A549 (cell line): ENCODE measurements at regions not wholly inside any gene's neighbourhood (a gene's known extent, or its start where the extent isn't known, plus 50 kb on each side); places are given as distances from the start of the nearest gene placed in this dataset.

Experiments used
- CHD2 ChIP-seq: fragments of 150-350 bp; IDR thresholded peaks from 2 replicates; pipeline ENCODE4 v1.6.1; 2014; ENCODE audit warnings: low read length; ENCODE audit not compliant: partially characterized antibody
- EP300 ChIP-seq, 2 experiments: fragments of >200 bp; sonication (Bioruptor Twin); formaldehyde crosslinking; IDR thresholded peaks; 2 replicates in 1 of 2; 3 replicates in 1 of 2; pipeline ENCODE4 v1.6.1; 2016 to 2017
- ESRRA ChIP-seq: fragments of 150-350 bp; IDR thresholded peaks from 2 replicates; pipeline ENCODE4 v1.6.1; 2014; ENCODE audit warnings: mild to moderate bottlenecking, low read length, borderline replicate concordance
- MAZ ChIP-seq: fragments of 150-350 bp; IDR thresholded peaks from 2 replicates; pipeline ENCODE4 v1.6.1; 2014; ENCODE audit warnings: antibody characterized with exemption, low read depth, low read length, borderline replicate concordance
- MYC ChIP-seq: IDR thresholded peaks from 2 replicates; pipeline ENCODE4 v1.6.1; 2012; ENCODE audit warnings: mild to moderate bottlenecking, inconsistent platforms, low read length, improper control_type of control experiment, borderline replicate concordance
- POLR2A ChIP-seq: IDR thresholded peaks from 2 replicates; pipeline ENCODE4 v1.6.1; 2012; ENCODE audit warnings: mild to moderate bottlenecking, low read length
- RAD21 ChIP-seq, 2 experiments: fragments of >200 bp in 1 of 2; sonication (Bioruptor Twin) in 1 of 2; formaldehyde crosslinking in 1 of 2; IDR thresholded peaks in 1 of 2; conservative IDR thresholded peaks in 1 of 2; 2 replicates in 1 of 2; 3 replicates in 1 of 2; pipeline ENCODE4 v1.6.1; 2012 to 2018; ENCODE audit warnings: inconsistent platforms in 1 of 2
- ZC3H11A ChIP-seq: fragments of 450-650 bp; IDR thresholded peaks from 2 replicates; pipeline ENCODE4 v1.6.1; 2014; ENCODE audit warnings: antibody characterized with exemption, mild to moderate bottlenecking
- TF ChIP-seq, protein P1 (sequence below): fragments of >200 bp; sonication (Bioruptor Twin); formaldehyde crosslinking; IDR thresholded peaks from 3 replicates; pipeline ENCODE4 v1.5.1; 2016
- TF ChIP-seq, protein P2 (sequence below): fragments of 450-650 bp; IDR thresholded peaks from 2 replicates; pipeline ENCODE4 v1.6.1; 2014; ENCODE audit warnings: antibody characterized with exemption
- TF ChIP-seq, protein P3 (sequence below): IDR thresholded peaks from 2 replicates; pipeline ENCODE4 v1.6.1; 2012
- TF ChIP-seq, protein P4 (sequence below): fragments of 200-600 bp; sonication (generic); IDR thresholded peaks from 2 replicates; pipeline ENCODE4 v1.6.1; 2016; ENCODE audit warnings: antibody characterized with exemption, mild to moderate bottlenecking, moderate library complexity
- TF ChIP-seq, protein P5 (sequence below): fragments of 150-350 bp; IDR thresholded peaks from 2 replicates; pipeline ENCODE4 v1.6.1; 2014; ENCODE audit warnings: low read depth, mild to moderate bottlenecking, low read length

DNA sequence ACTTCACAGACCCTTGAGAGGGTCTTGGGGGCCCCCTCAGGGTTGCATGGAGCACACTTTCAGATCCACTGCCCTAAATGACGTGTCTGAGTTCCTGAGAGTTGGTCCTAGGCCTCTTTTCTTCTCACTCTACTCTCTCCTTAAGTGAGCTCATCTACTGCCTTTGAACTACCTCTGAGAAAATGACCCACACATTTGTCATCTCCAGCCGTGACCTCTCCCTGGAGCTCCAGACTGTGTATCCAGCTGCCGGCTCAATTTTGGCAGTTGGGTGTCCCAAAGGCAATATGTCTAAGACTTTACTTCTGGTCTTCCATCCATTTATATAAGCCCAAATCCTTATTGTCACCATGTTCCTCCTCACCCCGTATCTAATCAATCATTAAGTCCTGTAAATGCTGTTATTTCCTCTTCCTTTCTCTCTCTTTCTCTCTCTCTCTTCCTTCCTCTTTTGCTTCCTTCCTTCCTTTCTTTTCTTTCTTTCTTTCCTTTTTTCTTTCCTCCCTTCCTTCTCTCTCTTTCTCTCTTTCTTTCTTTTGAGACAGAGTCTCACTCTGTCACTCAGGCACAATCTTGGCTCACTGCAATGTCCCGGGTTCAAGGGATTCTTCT lies 51.2 kb upstream of the HSPA9 start:
- TF ChIP-seq RAD21 (conservative IDR thresholded peaks at IDR 0.05 in 1 of 2, IDR thresholded peaks at IDR 0.05 in 1 of 2) (no peak), ZC3H11A (no peak), POLR2A (no peak), ESRRA (no peak), EP300 (IDR thresholded peaks at IDR 0.05) (no peak), MAZ (no peak), CHD2 (no peak), MYC (no peak)
- TF ChIP-seq, protein P1, sequence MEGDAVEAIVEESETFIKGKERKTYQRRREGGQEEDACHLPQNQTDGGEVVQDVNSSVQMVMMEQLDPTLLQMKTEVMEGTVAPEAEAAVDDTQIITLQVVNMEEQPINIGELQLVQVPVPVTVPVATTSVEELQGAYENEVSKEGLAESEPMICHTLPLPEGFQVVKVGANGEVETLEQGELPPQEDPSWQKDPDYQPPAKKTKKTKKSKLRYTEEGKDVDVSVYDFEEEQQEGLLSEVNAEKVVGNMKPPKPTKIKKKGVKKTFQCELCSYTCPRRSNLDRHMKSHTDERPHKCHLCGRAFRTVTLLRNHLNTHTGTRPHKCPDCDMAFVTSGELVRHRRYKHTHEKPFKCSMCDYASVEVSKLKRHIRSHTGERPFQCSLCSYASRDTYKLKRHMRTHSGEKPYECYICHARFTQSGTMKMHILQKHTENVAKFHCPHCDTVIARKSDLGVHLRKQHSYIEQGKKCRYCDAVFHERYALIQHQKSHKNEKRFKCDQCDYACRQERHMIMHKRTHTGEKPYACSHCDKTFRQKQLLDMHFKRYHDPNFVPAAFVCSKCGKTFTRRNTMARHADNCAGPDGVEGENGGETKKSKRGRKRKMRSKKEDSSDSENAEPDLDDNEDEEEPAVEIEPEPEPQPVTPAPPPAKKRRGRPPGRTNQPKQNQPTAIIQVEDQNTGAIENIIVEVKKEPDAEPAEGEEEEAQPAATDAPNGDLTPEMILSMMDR = no peak
- TF ChIP-seq, protein P2, sequence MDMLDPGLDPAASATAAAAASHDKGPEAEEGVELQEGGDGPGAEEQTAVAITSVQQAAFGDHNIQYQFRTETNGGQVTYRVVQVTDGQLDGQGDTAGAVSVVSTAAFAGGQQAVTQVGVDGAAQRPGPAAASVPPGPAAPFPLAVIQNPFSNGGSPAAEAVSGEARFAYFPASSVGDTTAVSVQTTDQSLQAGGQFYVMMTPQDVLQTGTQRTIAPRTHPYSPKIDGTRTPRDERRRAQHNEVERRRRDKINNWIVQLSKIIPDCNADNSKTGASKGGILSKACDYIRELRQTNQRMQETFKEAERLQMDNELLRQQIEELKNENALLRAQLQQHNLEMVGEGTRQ = no peak
- TF ChIP-seq, protein P3, sequence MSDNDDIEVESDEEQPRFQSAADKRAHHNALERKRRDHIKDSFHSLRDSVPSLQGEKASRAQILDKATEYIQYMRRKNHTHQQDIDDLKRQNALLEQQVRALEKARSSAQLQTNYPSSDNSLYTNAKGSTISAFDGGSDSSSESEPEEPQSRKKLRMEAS = no peak
- TF ChIP-seq, protein P4, sequence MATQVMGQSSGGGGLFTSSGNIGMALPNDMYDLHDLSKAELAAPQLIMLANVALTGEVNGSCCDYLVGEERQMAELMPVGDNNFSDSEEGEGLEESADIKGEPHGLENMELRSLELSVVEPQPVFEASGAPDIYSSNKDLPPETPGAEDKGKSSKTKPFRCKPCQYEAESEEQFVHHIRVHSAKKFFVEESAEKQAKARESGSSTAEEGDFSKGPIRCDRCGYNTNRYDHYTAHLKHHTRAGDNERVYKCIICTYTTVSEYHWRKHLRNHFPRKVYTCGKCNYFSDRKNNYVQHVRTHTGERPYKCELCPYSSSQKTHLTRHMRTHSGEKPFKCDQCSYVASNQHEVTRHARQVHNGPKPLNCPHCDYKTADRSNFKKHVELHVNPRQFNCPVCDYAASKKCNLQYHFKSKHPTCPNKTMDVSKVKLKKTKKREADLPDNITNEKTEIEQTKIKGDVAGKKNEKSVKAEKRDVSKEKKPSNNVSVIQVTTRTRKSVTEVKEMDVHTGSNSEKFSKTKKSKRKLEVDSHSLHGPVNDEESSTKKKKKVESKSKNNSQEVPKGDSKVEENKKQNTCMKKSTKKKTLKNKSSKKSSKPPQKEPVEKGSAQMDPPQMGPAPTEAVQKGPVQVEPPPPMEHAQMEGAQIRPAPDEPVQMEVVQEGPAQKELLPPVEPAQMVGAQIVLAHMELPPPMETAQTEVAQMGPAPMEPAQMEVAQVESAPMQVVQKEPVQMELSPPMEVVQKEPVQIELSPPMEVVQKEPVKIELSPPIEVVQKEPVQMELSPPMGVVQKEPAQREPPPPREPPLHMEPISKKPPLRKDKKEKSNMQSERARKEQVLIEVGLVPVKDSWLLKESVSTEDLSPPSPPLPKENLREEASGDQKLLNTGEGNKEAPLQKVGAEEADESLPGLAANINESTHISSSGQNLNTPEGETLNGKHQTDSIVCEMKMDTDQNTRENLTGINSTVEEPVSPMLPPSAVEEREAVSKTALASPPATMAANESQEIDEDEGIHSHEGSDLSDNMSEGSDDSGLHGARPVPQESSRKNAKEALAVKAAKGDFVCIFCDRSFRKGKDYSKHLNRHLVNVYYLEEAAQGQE = no peak
- TF ChIP-seq, protein P5, sequence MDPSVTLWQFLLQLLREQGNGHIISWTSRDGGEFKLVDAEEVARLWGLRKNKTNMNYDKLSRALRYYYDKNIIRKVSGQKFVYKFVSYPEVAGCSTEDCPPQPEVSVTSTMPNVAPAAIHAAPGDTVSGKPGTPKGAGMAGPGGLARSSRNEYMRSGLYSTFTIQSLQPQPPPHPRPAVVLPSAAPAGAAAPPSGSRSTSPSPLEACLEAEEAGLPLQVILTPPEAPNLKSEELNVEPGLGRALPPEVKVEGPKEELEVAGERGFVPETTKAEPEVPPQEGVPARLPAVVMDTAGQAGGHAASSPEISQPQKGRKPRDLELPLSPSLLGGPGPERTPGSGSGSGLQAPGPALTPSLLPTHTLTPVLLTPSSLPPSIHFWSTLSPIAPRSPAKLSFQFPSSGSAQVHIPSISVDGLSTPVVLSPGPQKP = no peak
